NCI-H2107 treated with DMSO at 0.1 percent for 48 hours (cell line): ENCODE measurements at regions not wholly inside any gene's neighbourhood (a gene's known extent, or its start where the extent isn't known, plus 50 kb on each side); places are given as distances from the start of the nearest gene placed in this dataset.
A peak's percentile ranks its signal among the peaks of the same experiment; 100 is the strongest.
"Not testable (repeated sequence)": the region's sequence is repeated elsewhere in the genome, so short reads cannot be mapped to it uniquely, and the experiment has no call there.

Source experiments
- DNase-seq: peaks from one replicate; lab custom pipeline; 2025; ENCODE audit not compliant: unreplicated experiment; lab: John Stamatoyannopoulos, UW

DNA sequence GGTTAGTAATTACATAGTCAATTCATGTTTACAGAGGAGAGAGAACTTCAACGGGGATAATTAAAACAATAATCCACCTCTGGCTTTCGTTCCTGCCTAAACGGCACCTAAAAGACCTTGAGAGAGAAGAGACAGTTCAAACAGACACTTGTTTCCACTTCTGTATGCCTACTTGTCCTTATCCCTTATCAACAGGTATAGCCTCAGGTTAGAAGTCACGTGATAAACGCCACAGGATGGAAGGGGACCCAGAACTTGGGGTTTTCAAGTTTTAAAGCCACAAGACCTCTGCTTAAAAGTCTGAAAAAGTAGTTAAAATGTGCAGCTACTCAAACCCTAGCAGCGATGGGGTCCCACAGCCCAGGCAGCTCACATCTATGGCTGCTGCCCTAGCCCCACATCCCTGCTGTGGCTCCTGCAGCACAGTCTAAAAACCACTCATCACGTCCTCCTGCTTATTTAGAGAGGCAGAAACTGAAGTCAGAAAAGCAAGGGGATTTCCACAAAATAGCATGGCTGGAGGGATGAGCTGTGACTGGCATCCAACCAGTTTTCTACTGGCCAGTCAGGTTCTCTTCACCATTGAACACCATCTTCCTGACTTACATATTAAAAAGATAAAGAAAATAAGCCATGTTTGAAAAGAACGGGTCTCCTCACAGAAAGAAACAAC lies 51.2 kb upstream of the SEC16B start:
- DNase-seq = no peak

DNA sequence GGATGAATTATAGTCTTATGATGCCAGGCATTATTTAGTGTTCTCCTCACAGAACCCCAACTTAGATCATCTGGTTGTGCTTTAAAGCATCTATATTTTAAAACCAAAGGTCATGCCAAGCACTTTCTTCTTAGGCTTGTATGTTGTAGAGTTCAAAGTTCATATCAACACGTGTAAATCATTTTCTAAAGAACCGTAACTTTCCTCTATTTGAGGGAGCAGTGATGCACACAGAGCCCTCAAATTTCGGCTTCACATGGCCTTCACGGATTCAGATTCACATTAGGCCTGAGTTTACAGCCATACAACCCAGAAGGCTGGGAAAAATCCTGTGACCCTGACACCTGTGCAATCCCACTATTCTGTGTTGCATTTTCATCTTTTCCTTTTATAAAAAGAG lies 52.1 kb upstream of the SEC16B start:
- no peak for DNase-seq

DNA sequence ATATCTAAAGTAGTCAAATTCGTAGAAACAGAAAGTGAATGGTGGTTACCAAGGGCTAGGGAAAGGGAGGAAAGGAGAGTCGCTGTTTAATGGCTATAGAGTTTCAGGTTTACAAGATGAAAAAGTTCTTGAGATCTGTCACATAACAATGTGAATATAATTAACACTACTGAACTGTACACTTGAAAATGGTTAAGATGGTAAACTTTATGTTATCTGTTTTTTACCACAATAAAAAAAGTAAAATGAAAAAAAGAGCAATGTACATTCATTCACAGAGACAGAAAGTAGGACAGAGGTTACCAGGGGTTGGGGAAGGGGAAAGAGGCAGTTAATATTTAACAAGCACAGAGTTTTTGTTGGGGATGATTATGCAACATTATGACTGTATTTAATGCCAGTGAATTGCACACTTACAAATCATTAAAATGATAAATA lies 53.3 kb upstream of the SEC16B start:
- no peak for DNase-seq

DNA sequence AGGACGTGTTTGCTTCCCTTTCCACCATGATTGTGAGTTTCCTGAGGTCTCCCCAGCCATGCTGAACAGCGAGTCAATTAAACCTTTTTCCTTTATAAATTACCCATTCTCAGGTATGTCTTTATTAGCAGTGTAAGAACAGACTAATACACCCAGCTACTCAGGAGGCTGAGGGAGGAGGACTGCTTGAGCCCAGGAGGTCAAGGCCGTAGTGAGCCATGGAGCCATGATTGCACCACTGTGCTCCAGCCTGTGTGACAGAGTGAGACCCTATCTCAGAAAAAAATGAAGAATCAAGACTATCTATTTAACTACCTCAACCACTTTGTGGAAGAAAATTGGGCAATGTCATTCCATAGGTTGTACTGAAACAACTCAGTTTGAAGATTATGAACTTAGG lies 54.6 kb upstream of the SEC16B start:
- no peak for DNase-seq

DNA sequence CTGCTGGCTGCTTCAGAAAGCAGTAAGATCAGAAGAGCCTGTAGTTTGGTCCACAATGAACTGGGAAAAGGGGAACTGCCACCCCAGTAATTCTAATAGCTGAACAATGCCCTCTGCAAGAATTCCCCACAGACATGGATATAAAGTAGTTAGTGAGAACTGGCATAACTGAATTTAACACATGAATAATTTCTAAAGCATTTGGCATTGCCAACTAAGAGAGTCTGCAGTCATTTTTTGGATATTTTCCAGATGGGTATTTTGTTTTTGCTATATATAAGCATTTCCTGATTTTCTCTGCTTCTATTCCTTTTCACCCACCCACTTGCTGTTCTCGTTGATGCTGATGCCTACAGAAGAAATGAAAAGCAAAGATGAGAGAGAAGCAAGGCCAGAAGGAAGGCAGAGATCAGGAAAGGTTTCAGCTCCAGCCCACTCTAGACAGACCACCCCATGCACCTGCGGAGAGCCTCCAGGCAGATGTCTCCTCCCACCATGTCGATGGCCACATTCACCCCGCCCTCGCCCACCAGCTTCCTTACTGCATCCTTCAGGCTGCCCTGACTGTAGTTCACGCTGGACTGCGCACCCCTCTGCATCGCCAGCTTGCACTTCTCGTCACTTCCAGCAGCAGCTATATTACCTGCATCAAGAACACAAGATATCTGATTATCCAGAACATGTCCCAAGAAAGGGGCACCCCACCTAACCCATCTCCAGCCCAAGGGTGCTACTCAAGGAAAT lies 55.9 kb upstream of the SEC16B start:
- DNase-seq = no peak

DNA sequence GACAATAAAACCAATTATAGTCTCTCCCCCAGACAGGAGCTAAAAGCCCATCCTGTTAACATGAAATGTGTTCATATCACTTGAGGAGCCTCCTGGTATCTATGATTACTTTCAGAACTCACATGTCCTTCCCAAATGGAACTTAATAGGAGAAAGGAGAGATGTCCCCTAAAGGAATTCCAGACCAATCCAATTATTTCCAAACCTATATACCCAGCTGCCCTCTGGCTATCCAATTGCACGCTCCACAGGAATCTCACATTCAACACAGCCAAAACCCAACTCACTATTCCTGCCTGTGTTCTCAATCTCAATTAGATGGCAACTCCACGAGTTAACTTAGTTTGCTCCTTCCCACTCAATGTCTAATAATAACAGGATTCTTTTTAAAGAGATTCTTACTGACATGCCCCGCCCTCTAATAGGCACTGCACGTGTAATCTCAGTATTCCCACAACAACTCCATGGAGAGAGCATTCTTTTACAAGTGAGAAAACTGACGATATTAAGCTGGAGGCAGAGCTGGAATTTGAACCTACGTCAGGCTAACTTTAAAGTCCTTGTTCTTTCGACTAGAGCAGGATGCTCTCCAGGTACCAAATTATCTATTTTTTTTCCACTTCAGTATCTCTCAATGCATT lies 59.1 kb upstream of the SEC16B start:
- no peak for DNase-seq

DNA sequence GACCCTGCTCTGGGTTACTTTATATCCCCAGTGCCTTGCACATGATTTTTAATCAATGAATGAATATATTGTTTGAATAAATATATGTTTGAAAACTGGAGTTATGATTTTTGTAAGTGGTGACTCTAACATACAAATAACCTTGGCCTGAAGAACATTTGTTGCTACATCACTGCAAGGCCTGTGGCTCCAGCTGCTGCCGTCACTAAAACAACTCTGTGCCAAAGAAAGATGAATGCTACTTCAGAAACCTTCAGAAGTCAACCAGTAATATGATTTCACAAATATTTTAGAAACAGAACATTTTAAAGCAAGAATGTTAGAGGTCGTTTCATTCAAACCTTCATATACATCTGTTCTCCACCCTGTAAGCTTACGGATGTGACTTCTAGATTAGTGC lies 60.6 kb upstream of the SEC16B start:
- DNase-seq = no peak

DNA sequence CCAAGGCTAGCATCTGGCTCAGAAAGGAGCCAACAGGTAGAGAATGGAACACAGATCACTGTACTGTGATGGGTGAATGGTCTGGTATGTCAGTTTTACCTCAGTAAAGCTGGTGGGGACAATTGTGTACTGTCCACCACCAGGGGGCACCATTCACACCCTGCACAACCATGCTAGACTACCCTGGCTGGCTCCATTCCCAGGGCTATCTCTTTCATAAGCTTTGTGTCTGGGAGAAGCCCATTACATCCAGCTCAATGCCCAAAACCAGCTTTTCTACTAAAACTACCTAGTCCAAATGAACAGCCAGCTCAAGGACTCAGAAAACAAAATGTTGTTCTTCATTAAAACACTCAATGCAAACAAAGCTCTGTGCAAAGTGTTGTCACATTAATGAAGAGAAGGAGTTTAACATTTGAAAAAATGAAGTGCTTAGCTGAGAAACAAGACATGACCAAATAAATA lies 62.0 kb upstream of the RASAL2 start:
- peak; percentile 71 for DNase-seq

DNA sequence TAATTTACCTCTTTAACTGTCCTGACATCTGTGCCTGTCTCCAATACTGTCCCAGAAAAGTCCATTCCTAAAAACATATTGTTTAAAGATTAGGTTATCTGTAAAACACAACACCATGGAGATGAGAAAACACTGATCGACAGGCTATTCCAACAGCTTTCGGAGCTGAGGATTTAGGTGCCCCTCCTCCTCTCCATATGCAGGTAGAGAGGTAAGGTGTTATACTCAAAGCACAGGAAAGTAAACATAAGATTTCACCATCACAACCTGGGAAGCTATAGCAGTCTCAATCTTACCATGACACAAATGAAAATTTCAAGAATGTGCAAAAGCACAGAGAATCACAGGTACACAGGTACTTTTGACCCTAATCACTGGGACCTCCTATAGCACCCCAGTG lies 60.9 kb upstream of the RASAL2 start:
- no peak for DNase-seq

DNA sequence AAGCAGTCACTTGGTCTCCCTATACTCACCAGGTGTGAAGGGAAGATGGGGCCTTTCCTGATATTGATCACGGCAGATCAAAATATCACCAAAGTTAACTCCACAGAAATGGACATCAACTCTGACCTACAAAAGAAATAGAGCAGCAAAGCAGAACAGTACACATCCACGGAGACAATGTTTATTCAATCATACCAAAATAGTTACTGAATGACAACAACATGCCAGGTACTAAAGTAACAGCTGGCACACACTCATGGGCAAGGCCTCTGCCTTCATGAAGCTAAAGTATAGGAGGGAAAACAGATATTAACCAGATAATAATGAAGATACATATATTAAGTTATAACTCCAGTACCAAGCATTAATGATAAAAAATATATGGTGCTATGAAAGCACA lies 59.2 kb upstream of the RASAL2 start:
- DNase-seq = no peak

DNA sequence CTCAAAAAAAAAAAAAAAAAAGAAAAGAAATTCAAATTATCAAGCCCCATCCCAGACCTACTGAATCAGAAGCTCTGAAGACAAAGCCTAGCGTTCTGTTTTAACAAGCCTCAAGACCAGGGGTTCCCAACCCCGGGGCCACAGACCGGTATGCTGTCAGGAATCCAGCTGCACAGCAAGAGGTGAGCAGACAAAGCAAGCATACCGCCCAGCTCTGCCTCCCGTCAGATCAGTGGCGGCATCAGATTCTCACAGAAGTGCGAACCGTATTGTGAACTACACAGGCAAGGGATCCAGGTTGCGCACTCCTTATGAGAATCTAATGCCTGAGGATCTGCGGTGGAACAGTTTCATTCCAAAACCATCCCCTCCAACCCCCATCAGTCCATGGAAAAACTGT lies 57.8 kb upstream of the RASAL2 start:
- DNase-seq = no peak

DNA sequence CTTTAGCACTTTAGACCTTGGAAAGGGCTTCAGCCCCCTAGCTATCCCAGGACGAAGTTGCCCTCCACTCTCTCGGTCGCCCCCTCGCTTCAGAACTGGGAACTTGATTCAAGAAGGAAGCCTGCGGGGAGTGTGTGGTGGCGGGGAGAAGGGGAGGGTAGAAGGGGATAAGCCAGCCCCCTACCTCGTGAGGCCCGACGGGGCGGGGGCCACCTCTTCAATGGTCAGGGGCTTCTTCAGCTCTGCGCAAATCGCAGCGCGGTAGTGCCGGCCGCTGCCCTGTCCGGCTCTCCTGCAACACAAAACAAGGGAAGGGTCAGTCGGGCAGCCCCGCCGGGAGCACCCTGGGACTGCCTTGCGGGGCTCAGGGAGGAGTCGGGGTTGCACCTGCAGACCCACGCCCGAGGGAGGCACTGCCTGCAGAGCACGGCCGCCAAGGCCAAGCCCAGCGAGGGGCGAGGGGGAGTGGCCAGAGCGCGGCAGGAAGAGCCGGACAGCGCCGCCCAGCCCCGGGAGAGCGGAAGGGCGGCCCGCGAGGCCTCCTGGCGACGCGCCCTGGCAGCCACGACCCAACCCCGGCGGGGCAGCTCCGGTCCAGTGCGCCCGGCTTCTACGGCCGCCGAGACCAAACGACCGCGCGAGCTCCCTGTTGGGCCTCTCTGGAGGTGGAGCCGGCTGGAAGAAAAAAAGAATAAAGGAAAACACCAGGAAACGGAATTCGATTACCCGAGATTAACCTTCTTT lies 56.2 kb upstream of the RASAL2 start:
- DNase-seq = no peak

DNA sequence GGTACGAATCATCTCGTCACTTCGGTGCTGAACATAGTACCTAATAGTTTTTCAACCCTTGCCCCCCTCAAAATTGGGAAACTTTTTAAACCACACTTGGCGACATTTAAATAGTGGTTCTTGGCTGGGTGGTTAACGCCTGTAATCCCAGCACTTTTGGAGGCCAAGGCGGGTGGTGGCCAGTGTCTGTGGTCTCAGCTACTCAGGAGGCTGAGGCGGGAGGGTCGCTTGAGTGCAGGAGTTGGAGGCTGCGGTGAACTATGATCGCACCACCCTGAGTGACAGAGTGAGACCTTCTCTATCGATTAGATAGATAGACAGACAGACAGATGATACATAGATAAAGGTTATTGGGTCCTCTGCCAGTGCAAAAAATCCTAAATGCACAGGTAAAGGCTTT lies 55.5 kb upstream of the RASAL2 start:
- no peak for DNase-seq

DNA sequence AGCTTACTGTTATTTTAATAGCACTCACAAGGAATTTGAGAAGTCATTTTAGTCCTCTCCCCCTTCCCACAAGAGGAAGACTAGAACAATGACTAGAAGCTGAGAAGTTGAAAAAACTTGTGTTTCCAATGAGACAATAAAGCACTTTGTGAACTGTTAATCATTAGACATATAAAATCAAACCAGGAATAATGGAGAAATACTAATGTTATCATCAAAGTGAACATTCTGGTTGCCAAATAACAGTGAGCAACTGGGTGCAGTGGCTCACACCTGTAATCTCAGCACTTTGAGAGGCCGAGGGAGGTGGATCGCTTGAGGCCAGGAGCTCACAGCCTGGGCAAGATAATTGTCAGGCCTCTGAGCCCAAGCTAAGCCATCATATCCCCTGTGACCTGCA lies 54.0 kb upstream of the RASAL2 start:
- DNase-seq = no peak

DNA sequence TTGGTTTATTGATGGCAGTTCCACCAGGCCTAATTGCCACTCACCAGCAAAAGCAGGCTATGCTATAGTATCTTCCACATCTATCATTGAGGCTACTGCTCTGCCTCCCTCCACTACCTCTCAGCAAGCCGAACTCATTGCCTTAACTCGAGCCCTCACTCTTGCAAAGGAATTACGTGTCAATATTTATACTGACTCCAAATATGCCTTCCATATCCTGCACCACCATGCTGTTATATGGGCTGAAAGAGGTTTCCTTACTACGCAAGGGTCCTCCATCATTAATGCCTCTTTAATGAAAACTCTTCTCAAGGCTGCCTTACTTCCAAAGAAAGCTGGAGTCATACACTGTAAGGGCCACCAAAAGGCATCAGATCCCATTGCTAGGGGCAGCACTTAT lies 50.0 kb upstream of the RASAL2 start:
- DNase-seq = not testable (repeated sequence)
